ENCODE measurements at regions not wholly inside any gene's neighbourhood (a gene's known extent, or its start where the extent isn't known, plus 50 kb on each side); places are given as distances from the start of the nearest gene placed in this dataset.
A peak's percentile ranks its signal among the peaks of the same experiment; 100 is the strongest.

DNA sequence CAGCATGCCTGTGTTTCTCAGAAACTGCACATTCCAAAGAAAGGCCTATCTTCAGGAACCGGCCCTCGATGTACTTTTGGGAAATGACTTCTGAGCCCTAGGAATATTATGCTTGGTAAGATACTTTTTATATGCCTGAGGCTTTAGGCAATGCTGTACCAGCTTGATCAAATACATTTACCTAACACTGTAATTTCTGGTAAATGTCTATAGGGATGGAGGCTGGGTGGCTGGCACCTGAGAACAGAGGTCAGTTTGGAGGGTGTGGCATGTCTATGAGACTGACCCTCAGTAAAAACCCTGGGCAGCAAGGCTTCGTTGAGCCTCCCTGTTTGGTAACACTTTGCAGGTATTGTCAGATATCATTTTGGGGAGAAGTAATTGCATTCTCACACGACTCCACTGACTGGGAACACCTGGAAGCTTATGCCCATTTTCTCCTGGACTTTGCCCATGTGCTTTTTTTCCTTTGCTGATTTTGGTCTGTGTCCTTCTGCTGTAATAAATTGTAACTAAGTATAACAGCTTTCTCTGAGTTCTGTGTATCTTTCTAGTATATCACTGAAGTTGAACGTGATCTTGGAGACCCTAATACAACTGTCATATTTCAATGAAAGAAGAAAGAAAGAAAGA, 1339.1 kb downstream of the OLFM4 start:
- peak; percentile 50 for ATAC-seq
- 14 to 22% methylated on average over 5 of the region's 5 CpGs for WGBS, 2 donors
- TF ChIP-seq, protein P1, sequence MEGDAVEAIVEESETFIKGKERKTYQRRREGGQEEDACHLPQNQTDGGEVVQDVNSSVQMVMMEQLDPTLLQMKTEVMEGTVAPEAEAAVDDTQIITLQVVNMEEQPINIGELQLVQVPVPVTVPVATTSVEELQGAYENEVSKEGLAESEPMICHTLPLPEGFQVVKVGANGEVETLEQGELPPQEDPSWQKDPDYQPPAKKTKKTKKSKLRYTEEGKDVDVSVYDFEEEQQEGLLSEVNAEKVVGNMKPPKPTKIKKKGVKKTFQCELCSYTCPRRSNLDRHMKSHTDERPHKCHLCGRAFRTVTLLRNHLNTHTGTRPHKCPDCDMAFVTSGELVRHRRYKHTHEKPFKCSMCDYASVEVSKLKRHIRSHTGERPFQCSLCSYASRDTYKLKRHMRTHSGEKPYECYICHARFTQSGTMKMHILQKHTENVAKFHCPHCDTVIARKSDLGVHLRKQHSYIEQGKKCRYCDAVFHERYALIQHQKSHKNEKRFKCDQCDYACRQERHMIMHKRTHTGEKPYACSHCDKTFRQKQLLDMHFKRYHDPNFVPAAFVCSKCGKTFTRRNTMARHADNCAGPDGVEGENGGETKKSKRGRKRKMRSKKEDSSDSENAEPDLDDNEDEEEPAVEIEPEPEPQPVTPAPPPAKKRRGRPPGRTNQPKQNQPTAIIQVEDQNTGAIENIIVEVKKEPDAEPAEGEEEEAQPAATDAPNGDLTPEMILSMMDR (IDR thresholded peaks at IDR 0.05) = no peak
- no peak for TF ChIP-seq POLR2A (IDR thresholded peaks at IDR 0.05)

DNA sequence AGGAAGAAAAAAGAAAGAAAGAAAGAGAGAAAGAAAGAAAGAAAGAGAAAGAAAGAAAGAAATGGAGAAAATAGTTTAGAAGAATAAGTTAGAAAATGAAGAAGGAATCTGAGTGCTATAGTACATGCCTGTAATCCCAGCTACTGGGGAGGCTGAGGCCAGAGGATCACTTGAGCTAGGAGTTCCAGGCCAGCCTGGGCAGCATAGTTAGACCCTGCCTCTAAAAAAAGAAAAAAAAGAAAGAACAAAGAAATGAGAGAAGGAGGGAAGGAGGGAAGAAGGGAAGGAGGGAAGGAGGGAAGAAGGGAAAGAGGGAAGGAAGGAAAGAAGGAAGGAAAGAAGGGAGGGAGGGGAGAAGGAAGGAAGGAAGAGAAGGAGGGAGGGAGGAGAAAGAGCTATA, 1339.8 kb downstream of the OLFM4 start:
- ATAC-seq (no peak), DNase-seq (no peak)
- Histone ChIP-seq H3K27ac (peak overlapping the region in 3 of 4 donors; percentile 17 to 52 (median 34)), H3K9me3 (no peaks in the 10 kb centered on the region), H3K27me3 (no peaks in the 10 kb centered on the region), H3K36me3 (replicated peaks in 1 of 2; ENCODE audit: insufficient read depth in 1 of 2, low read depth in 2 of 2) (no peaks in the 10 kb centered on the region), H3K4me3 (no peak overlapping the region), H3K4me1 (peaks cover 19% of the 10 kb centered on the region)
- TF ChIP-seq POLR2A (IDR thresholded peaks at IDR 0.05) = no peak
- TF ChIP-seq, protein P1 (IDR thresholded peaks at IDR 0.05) = no peak
- intact Hi-C loops (cut with DNase I) = no loop called here

More for the DNA sequence above, 1339.1 kb downstream of the OLFM4 start:
- intact Hi-C loops (cut with DNase I) = no loop called here
- no peaks in the 10 kb centered on the region for H3K36me3 ChIP-seq (replicated peaks in 1 of 2; ENCODE audit: insufficient read depth in 1 of 2, low read depth in 2 of 2)
- H3K4me3 ChIP-seq = no peak overlapping the region
- peak overlapping the region; percentile 10 to 52 (median 22) for H3K27ac ChIP-seq
- H3K4me1 ChIP-seq = peaks cover 19% of the 10 kb centered on the region
- H3K9me3 ChIP-seq = no peaks in the 10 kb centered on the region
- peak in 2 of 4 donors; percentile 19 to 31 for DNase-seq
- H3K27me3 ChIP-seq = no peaks in the 10 kb centered on the region

DNA sequence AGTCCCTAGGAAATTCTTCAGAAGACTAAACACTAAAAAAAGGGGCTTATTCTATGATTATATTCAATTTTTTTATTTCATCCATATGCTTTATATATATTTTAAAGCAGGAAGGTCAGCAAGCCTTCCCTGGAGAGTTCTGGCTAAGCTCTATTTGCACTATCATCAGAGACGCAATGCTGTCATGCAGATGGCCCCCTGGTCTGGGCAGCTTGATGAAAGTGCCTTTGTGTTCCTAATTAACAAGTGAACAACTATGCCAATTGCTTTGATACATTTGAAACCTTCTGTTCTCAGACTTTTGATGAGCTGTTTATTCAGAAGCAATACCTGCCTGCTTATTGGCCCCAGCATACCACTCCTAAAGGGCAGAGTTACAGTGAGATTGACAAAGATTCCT, 1344.6 kb downstream of the OLFM4 start:
- no peak overlapping the region for H3K27ac ChIP-seq
- no peaks in the 10 kb centered on the region for H3K36me3 ChIP-seq (replicated peaks in 1 of 2; ENCODE audit: insufficient read depth in 1 of 2, low read depth in 2 of 2)
- 0 to 53% methylated on average over 1 of the region's 1 CpG for WGBS, 2 donors
- H3K27me3 ChIP-seq = no peaks in the 10 kb centered on the region
- H3K4me3 ChIP-seq = no peak overlapping the region
- no peak for TF ChIP-seq POLR2A (IDR thresholded peaks at IDR 0.05)
- TF ChIP-seq, protein P1 (IDR thresholded peaks at IDR 0.05) = no peak
- DNase-seq (no peak), ATAC-seq (no peak)
- intact Hi-C loops (cut with DNase I) = no loop called here
- peaks cover 8% of the 10 kb centered on the region for H3K4me1 ChIP-seq
- H3K9me3 ChIP-seq = no peaks in the 10 kb centered on the region

DNA sequence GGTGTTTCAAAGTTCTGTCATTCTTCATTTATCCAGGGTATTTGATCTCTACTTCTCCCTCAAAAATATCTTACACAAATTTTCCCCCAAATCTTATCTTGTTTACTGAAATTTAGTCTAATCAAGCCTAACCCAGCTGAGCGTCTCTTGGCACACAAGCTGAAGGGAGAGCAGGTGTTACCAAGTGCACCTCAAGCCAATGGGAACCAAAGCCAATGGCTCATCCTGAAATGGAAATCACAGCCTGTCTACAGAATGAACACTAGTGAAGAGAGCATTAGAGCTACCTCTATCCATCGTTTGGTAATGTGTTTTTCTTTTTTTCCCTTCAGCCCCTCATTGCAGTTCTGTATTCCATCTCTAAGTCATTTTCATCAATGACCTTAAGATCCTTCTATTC, 1350.8 kb downstream of the OLFM4 start:
- DNase-seq = no peak
- Histone ChIP-seq H3K36me3 (replicated peaks in 1 of 2; ENCODE audit: insufficient read depth in 1 of 2, low read depth in 2 of 2) (no peaks in the 10 kb centered on the region), H3K4me3 (no peak overlapping the region), H3K27me3 (no peaks in the 10 kb centered on the region), H3K4me1 (no peaks in the 10 kb centered on the region), H3K9me3 (no peaks in the 10 kb centered on the region), H3K27ac (no peak overlapping the region)
- 43 to 48% methylated on average over 2 of the region's 2 CpGs for WGBS, 2 donors
- no peak for ATAC-seq
- TF ChIP-seq POLR2A (IDR thresholded peaks at IDR 0.05) = no peak
- TF ChIP-seq, protein P1 (IDR thresholded peaks at IDR 0.05) = no peak
- intact Hi-C loops (cut with DNase I) = no loop called here

DNA sequence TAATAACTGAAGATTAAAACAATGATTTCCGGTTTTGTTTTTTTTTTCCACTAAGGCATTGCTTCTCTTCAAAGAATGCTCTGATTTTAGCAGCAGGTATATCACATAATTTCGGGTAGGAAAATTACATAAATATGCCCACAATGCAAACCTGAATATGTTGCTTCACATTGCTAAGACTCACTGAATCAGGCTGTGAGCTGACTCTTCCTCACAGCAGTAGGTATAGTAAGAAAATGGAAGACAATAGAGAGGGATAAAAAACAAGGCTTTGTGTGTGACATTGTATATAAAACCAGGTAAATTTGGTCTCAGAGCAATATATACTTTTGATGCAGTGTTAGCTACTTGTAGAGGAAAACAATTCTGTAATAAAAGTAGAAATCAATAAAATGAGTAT, 1355.0 kb downstream of the OLFM4 start:
- H3K4me3 ChIP-seq = no peak overlapping the region
- H3K4me1 ChIP-seq = no peaks in the 10 kb centered on the region
- no peaks in the 10 kb centered on the region for H3K36me3 ChIP-seq (replicated peaks in 1 of 2; ENCODE audit: insufficient read depth in 1 of 2, low read depth in 2 of 2)
- H3K9me3 ChIP-seq = no peaks in the 10 kb centered on the region
- no peaks in the 10 kb centered on the region for H3K27me3 ChIP-seq
- TF ChIP-seq POLR2A (IDR thresholded peaks at IDR 0.05) = no peak
- TF ChIP-seq, protein P1 (IDR thresholded peaks at IDR 0.05) = no peak
- intact Hi-C loops (cut with DNase I) = no loop called here
- no peak overlapping the region for H3K27ac ChIP-seq
- 54 to 55% methylated on average over 2 of the region's 2 CpGs for WGBS, 2 donors
- DNase-seq (no peak), ATAC-seq (no peak)
